ENCODE measurements at regions not wholly inside any gene's neighbourhood (a gene's known extent, or its start where the extent isn't known, plus 50 kb on each side); places are given as distances from the start of the nearest gene placed in this dataset.
A peak's percentile ranks its signal among the peaks of the same experiment; 100 is the strongest.
"Not testable (repeated sequence)": the region's sequence is repeated elsewhere in the genome, so short reads cannot be mapped to it uniquely, and the experiment has no call there.

DNA sequence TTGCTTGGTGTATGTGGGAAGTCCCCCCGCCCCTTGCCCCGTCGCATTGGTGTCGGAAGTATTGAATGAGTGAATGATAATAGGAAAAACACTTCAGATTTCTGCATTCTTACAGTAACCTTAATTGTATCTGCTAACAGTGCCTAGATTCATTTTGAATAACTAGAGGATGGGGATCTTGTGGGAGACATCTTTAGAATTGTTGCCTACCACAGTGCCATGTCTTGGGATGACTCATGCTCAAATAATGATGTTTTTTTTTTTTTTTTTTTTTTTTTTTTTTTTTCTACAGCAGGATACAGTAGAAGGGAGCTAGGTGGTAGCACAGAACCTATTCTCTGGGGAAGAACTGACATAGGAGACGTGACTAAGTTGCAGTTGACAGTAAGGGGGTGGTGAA, 237.9 kb downstream of the USP25 start:
- H3K9me2 ChIP-seq (ENCODE audit: insufficient read depth), result no peaks in the 10 kb centered on the region
- DNase-seq, result peak; percentile 45
- H3K4me3 ChIP-seq, result no peak overlapping the region
- WGBS, 2 experiments (ENCODE audit: low coverage in 1 of 2, low lambda C conversion rate in 2 of 2, missing lambda C conversion rate in 2 of 2), result 85 to 90% methylated on average over 5 of the region's 5 CpGs
- no peaks in the 10 kb centered on the region for H3K36me3 ChIP-seq (ENCODE audit: low read depth)
- H2AFZ ChIP-seq, result no peak overlapping the region
- H3K9me3 ChIP-seq (ENCODE audit: low read depth), result no peaks in the 10 kb centered on the region
- H3K27me3 ChIP-seq (replicated peaks; ENCODE audit: insufficient read depth), result no peaks in the 10 kb centered on the region
- H4K20me1 ChIP-seq (ENCODE audit: insufficient read depth), result no peaks in the 10 kb centered on the region
- H3K79me2 ChIP-seq (ENCODE audit: insufficient read depth), result no peaks in the 10 kb centered on the region
- no peak overlapping the region for H3K4me2 ChIP-seq (ENCODE audit: unreplicated experiment)
- in situ Hi-C loops (cut with MboI), result no loop called here
- no peak overlapping the region for H3K27ac ChIP-seq
- no peaks in the 10 kb centered on the region for H3F3A ChIP-seq (ENCODE audit: insufficient read depth)
- H3K4me1 ChIP-seq (ENCODE audit: insufficient read depth), result no peaks in the 10 kb centered on the region
- no peak overlapping the region for H3K9ac ChIP-seq
- TF ChIP-seq EZH2phosphoT487 (IDR thresholded peaks at IDR 0.05; ENCODE audit: insufficient read depth, low read depth) (no peak), EZH2 (IDR thresholded peaks at IDR 0.05; ENCODE audit: insufficient read depth, poor library complexity, severe bottlenecking) (no peak)

DNA sequence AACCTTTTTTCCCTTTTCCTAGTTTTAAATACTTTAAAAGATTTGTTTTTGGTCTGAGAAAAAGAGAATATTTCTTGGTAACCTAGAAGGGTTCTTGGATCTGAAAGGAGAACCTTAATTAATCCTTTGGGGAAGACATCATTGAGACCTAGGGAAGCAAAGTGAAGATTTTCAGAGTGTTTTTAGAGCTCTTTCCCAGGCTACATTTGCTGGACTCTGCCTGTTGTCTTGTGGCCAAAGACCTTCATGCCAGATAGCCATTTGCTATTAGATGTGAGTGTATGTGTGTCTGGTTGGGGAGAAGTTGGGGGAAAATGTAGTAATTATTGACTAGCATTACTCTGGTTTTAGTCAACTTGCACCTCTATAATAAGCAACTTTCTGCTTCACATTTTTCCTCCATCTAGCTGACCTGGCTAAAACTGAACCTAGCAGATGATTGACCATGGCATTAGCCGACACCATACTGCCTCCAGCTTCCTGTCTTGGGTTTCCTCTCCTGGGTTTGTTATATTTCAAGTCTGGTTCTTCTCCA, 239.1 kb downstream of the USP25 start:
- no peaks in the 10 kb centered on the region for H3K4me1 ChIP-seq (ENCODE audit: insufficient read depth)
- no peaks in the 10 kb centered on the region for H3K9me2 ChIP-seq (ENCODE audit: insufficient read depth)
- no peak overlapping the region for H3K9ac ChIP-seq
- no peak for DNase-seq
- H3K27ac ChIP-seq, result no peak overlapping the region
- no peaks in the 10 kb centered on the region for H3K36me3 ChIP-seq (ENCODE audit: low read depth)
- no peaks in the 10 kb centered on the region for H3F3A ChIP-seq (ENCODE audit: insufficient read depth)
- no peaks in the 10 kb centered on the region for H3K27me3 ChIP-seq (replicated peaks; ENCODE audit: insufficient read depth)
- no peaks in the 10 kb centered on the region for H4K20me1 ChIP-seq (ENCODE audit: insufficient read depth)
- no peak overlapping the region for H3K4me2 ChIP-seq (ENCODE audit: unreplicated experiment)
- no peaks in the 10 kb centered on the region for H3K79me2 ChIP-seq (ENCODE audit: insufficient read depth)
- TF ChIP-seq EZH2phosphoT487 (IDR thresholded peaks at IDR 0.05; ENCODE audit: insufficient read depth, low read depth) (no peak), EZH2 (IDR thresholded peaks at IDR 0.05; ENCODE audit: insufficient read depth, poor library complexity, severe bottlenecking) (no peak)
- no peak overlapping the region for H3K4me3 ChIP-seq
- in situ Hi-C loops (cut with MboI), result no loop called here
- 89 to 92% methylated on average over 1 of the region's 1 CpG for WGBS, 2 experiments (ENCODE audit: low coverage in 1 of 2, low lambda C conversion rate in 2 of 2, missing lambda C conversion rate in 2 of 2)
- no peak overlapping the region for H2AFZ ChIP-seq
- H3K9me3 ChIP-seq (ENCODE audit: low read depth), result no peaks in the 10 kb centered on the region

GRCh38 chr21:15976807-15977206, 247.0 kb downstream of the USP25 start:
- DNase-seq, result peak; percentile 10
- no peaks in the 10 kb centered on the region for H3K9me2 ChIP-seq (ENCODE audit: insufficient read depth)

DNA sequence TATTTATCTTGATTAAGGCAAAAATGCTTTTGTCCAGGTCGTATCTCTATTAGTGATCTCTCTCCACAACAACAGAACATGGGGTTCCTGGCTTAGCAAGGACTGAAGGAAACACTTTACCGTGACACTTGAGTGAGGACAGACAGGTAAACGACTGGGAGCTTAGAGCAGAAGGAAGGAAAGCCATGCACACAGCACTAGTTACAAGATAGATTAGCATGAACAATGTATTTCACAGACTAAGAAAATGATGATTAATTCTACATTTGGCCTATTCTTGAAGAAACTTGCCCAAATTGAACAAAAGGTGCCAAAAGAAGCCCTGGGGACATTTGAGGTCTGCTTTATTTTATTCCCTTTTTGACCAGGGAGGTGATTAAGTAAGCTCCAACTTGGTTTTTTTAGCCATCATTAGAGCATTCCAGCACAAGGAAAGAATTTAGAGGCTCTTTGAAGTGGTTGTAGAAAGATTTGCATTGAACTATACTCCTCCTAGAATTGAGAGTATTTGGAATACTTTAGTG, 248.5 kb downstream of the USP25 start:
- in situ Hi-C loops (cut with MboI), result no loop called here
- H3K9me2 ChIP-seq (ENCODE audit: insufficient read depth), result no peaks in the 10 kb centered on the region
- H3K36me3 ChIP-seq (ENCODE audit: low read depth), result no peaks in the 10 kb centered on the region
- peaks cover 9% of the 10 kb centered on the region for H3F3A ChIP-seq (ENCODE audit: insufficient read depth)
- no peak overlapping the region for H2AFZ ChIP-seq
- no peak overlapping the region for H3K4me3 ChIP-seq
- H3K9ac ChIP-seq, result no peak overlapping the region
- no peak overlapping the region for H3K27ac ChIP-seq
- WGBS, 2 experiments (ENCODE audit: low coverage in 1 of 2, low lambda C conversion rate in 2 of 2, missing lambda C conversion rate in 2 of 2), result 57 to 73% methylated on average over 3 of the region's 3 CpGs
- DNase-seq, result peak; percentile 20
- H3K27me3 ChIP-seq (replicated peaks; ENCODE audit: insufficient read depth), result no peaks in the 10 kb centered on the region
- peaks cover 9% of the 10 kb centered on the region for H3K4me1 ChIP-seq (ENCODE audit: insufficient read depth)
- no peaks in the 10 kb centered on the region for H4K20me1 ChIP-seq (ENCODE audit: insufficient read depth)
- TF ChIP-seq EZH2phosphoT487 (IDR thresholded peaks at IDR 0.05; ENCODE audit: insufficient read depth, low read depth) (0 out of 2 replicates have a peak, but pooled peaks have one; percentile 46), EZH2 (IDR thresholded peaks at IDR 0.05; ENCODE audit: insufficient read depth, poor library complexity, severe bottlenecking) (no peak)
- H3K9me3 ChIP-seq (ENCODE audit: low read depth), result no peaks in the 10 kb centered on the region
- H3K79me2 ChIP-seq (ENCODE audit: insufficient read depth), result no peaks in the 10 kb centered on the region
- H3K4me2 ChIP-seq (ENCODE audit: unreplicated experiment), result no peak overlapping the region

More at GRCh38 chr21:15976807-15977206, 247.0 kb downstream of the USP25 start:
- Histone ChIP-seq H3F3A (ENCODE audit: insufficient read depth) (peaks cover 9% of the 10 kb centered on the region), H3K27ac (no peak overlapping the region), H3K4me1 (ENCODE audit: insufficient read depth) (peaks cover 9% of the 10 kb centered on the region), H3K36me3 (ENCODE audit: low read depth) (no peaks in the 10 kb centered on the region), H3K9ac (no peak overlapping the region), H3K4me3 (no peak overlapping the region), H3K4me2 (ENCODE audit: unreplicated experiment) (no peak overlapping the region), H2AFZ (no peak overlapping the region), H3K9me3 (ENCODE audit: low read depth) (no peaks in the 10 kb centered on the region), H4K20me1 (ENCODE audit: insufficient read depth) (no peaks in the 10 kb centered on the region), H3K27me3 (replicated peaks; ENCODE audit: insufficient read depth) (no peaks in the 10 kb centered on the region), H3K79me2 (ENCODE audit: insufficient read depth) (no peaks in the 10 kb centered on the region)
- TF ChIP-seq EZH2phosphoT487 (IDR thresholded peaks at IDR 0.05; ENCODE audit: insufficient read depth, low read depth), result no peak
- 68 to 77% methylated on average over 1 of the region's 1 CpG for WGBS, 2 experiments (ENCODE audit: low coverage in 1 of 2, low lambda C conversion rate in 2 of 2, missing lambda C conversion rate in 2 of 2)
- in situ Hi-C loops (cut with MboI), result no loop called here

DNA sequence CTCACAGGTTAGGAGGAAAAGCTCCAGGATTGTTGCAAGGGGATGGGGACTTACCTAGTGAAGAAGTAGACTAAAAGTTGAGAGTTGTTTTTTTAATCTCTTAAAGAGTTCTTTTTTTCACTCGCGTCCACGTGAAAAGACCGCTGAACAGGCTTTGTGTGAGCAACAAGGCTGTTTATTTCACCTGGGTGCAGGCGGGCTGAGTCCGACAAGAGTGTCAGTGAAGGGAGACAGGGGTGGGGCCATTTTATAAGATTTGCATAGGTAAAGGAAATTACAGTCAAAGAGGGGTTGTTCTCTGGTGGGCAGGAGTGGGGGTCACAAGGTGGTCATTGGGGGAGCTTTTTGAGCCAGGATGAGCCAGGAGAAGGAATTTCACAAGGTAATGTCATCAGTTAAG, 249.7 kb downstream of the USP25 start:
- H3K79me2 ChIP-seq (ENCODE audit: insufficient read depth); H3K4me2 ChIP-seq (ENCODE audit: unreplicated experiment); H3K36me3 ChIP-seq (ENCODE audit: low read depth); H4K20me1 ChIP-seq (ENCODE audit: insufficient read depth); H3K27ac ChIP-seq; DNase-seq; H3K9me3 ChIP-seq (ENCODE audit: low read depth); H3F3A ChIP-seq (ENCODE audit: insufficient read depth); H3K9ac ChIP-seq; H3K27me3 ChIP-seq (replicated peaks; ENCODE audit: insufficient read depth); H2AFZ ChIP-seq; H3K4me1 ChIP-seq (ENCODE audit: insufficient read depth); H3K9me2 ChIP-seq (ENCODE audit: insufficient read depth); in situ Hi-C loops (cut with MboI); H3K4me3 ChIP-seq: not testable (repeated sequence)
- 98% methylated on average over 6 of the region's 6 CpGs for WGBS, 2 experiments (ENCODE audit: low coverage in 1 of 2, low lambda C conversion rate in 2 of 2, missing lambda C conversion rate in 2 of 2)

Measured in GM23248 (cell line).